ENCODE measurements at regions not wholly inside any gene's neighbourhood (a gene's known extent, or its start where the extent isn't known, plus 50 kb on each side); places are given as distances from the start of the nearest gene placed in this dataset.

GRCh38 chr3:40608091-40608490 lies 83.3 kb downstream of the ZNF621 start:
- TF ChIP-seq EZH2 (IDR thresholded peaks at IDR 0.05; ENCODE audit: low read length, missing control alignments) (no peak), CTCF (conservative IDR thresholded peaks at IDR 0.05 in 1 of 2, IDR thresholded peaks at IDR 0.05 in 1 of 2; ENCODE audit: low read depth in 1 of 2, low read length in 2 of 2) (no peak)

Measured in fibroblast of lung (primary cell).